HG02571 (cell line): ENCODE measurements at regions not wholly inside any gene's neighbourhood (a gene's known extent, or its start where the extent isn't known, plus 50 kb on each side); places are given as distances from the start of the nearest gene placed in this dataset.
"Not testable (repeated sequence)": the region's sequence is repeated elsewhere in the genome, so short reads cannot be mapped to it uniquely, and the experiment has no call there.

Source experiments
- ATAC-seq: cut with Tn5 transposase; IDR thresholded peaks from one replicate; pipeline ENCODE4 v1.9.1; 2021; ENCODE audit warnings: mild to moderate bottlenecking, moderate library complexity; ENCODE audit not compliant: unreplicated experiment

DNA sequence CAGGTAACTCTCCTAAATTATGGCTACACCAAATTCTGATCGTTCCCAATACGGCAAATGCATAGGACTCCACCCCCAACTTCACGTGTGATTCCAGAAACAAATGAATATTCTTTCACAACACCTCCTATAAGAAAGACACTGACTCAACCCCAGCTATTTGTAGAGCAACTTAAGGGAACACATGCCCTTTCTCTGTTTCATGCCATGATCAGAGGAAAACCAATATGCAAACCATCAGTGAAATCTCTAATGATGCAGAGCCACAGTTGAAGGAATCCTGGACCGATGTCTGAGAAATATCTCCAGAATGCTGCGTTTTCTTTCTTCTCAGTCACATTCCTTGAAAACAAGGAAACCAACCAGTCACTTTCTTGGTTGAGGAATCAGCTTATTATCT, 164.2 kb upstream of the PTBP2 start:
- ATAC-seq: no peak

DNA sequence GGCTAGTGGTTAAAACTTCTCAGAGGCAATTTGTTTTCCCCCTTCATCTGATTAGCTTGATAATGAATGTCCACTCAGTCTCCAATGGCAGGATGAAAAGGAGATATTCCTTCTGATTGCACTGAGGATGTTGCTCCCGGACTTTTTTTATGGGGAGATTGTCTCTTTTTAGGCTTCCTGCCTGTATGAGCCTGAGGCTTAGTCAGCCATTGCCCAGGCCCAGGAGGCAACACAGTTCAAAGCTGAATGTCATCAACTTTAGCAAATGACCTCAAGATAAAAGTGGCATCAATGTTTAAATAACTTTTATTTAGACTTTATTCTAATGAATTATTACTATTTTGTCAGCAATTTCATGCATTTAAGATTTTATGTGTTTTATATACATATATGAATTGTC, 162.9 kb upstream of the PTBP2 start:
- no peak for ATAC-seq

DNA sequence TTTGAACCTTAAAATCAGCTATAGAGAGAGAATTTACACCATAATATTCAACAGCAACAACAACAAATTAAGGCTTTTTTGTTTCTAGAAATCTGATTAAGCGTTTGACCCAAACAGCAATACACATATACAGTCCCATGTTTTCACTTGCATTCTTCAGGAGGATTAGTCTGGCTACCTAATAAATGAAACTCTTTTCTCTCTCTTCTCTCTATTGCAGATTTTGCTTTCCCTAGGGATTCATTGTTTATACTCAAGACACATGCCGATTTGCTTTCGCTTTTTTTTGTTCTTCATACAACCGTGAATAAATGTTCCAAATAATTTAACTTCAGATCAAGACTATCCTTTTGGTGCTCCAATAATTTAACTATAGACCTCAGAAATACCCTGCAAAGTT, 162.4 kb upstream of the PTBP2 start:
- ATAC-seq: no peak

DNA sequence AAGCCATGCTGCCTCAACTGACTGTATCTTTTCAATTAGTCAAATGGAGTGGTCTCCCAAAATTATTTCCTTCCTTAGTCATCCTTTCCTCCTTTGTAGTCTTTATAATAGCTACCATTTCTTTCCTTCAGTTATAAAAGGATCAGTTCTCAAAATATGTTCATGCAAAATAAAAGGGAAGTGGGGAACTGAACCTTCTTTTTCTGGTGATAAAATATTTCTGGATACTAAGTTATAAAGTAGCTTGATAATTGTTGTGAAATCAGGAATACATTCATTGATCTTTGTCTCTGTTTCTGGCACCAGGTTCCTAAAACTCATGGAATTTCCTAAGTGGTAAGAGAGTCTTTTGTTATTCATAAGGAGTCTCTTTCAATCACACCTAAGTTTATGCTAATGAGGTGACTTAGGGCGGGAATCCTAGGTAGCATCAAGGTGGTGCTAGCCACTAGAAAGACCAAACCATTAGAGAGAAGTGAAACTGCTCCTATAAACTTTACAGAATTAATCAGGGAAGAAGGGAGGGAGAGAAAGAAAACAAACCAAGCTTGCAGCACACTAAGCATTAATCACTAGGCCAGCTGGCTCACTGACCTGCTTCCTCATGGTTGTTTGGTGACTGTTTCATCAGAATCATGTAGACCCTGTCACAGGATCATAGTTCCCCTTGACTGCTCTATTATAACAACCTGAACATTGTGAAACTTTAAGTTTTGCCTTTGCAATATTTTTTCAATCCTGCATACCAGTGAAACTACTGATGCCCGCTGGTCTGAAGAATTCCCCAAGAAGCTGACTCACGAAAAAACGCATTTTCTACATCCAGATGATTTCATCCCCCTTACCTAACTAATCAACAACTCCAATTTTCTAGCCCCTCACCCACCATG, 161.6 kb upstream of the PTBP2 start:
- ATAC-seq: no peak

DNA sequence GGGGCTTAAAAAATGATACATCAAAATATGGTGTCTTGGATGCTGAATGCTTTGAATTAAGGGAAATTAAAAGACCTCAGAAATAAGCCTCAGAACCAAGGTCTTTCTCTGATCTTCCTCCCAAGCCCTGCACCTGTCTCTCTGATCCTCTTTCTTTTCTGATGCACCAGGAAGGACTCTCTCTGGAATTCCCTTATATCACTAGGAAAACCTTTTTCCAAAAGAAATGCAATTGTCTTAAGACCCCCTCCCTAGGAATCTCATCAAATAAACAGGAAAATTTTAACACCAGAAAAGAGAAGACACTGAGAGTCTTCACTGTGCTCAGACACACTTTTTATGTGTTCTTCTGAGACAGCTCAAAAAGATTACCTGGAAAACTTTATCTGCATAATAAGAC, 159.5 kb upstream of the PTBP2 start:
- no peak for ATAC-seq

DNA sequence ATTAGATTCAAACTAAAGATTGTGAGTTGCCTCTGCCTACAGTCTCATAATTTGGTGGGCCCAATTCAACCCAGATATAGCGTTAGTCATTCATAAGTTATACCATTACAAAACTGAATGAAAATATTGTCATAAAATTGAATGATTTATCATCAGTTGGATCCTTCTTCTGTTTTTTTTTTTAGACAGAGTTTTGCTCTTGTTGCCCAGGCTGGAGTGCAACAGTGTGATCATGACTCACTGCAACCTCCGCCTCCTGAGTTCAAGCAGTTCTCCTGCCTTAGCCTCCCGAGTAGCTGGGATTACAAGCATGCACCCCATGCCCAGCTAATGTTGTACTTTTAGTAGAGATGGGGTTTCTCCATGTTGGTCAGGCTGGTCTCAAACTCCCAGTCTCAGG, 157.2 kb upstream of the PTBP2 start:
- not testable (repeated sequence) for ATAC-seq

DNA sequence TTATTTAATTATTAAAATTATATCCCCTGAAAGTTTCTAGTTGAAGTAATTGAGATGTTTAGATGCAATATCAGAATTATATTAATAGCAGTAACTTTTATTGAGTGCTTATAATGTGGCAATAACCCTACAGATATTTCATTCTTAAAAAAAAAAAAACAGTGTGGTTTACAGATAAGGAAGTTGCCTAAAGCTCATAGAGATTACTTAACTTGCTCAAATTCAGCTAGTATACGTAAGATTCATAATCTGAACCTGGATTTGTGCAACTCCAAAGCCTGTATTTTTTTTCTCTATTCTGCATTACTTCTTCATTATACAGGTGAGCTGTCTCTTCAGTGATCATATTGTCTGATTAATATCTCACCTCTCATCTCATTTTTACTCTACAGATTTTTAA, 156.0 kb upstream of the PTBP2 start:
- ATAC-seq: no peak

DNA sequence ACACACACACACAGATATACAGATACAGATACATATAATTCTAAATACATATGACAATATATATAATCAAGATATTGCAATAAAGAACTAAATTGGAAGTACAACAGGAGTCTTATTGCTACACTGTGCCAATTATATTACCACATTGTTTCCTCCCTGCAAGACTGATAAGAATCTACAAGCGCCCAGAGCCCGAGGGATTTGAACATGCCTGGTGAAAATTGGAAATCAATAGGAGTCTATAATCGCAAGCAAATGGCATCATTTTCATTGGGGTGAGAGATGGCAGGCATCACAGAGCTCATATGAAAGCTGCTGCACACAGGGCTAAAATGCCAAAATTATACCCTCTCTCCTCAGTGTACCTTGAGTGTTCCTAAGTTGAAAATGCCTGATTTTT, 152.9 kb upstream of the PTBP2 start:
- no peak for ATAC-seq

DNA sequence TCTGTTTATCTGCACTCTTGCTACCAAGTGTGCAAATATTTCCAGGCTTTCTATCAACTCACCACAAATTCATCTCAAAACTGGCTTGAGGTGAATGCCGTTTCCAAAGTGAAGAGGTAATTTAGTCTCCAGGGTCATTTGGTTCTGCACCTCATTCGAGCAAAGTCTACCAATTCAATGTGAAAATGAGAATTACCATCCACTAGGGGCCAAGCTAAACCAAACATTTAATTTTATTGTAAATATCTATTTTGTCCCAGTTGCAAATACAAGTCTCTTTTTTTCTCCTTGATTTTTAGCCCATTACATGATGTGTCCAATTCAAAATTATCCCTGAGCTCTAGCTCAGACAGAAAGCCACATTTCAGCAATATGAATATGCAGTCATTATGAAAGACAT, 152.3 kb upstream of the PTBP2 start:
- no peak for ATAC-seq

DNA sequence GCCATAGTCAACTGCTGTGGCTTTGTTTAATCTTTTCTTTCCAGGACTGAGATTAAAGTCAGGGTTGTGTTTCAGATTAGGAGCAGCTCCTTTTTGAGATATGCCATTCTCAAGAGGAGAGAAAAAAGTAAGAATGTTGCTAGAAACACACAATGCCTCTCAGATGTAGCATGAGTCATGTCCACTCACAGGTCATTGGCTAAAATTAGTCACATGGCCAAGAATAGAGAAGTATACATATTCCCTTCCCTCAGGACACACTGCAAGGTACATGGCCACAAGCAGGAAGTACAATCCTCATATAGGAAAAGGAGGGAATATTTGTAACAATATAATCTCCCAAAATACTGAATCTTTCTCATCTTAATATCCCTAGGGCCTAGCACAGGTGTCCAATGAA, 141.9 kb upstream of the PTBP2 start:
- ATAC-seq: no peak

DNA sequence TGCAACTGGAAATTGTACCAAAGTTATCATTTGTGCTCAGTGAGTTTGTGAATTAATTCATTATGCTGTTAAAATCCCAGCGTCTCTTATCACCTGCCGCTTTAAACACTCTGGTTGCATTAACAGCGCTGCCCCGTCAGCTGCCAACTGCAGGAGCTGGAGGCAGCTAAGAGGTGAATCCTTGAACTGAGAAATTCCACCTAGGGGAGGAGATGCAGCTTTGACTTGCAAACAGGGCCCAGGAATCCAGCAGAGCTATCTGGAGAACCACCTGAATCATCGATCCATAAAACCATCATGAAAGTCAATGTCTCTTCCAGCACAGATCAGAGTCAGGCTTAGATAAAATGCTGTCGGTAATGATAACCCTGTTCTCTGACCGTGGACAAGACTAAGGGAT, 140.7 kb upstream of the PTBP2 start:
- ATAC-seq: no peak

DNA sequence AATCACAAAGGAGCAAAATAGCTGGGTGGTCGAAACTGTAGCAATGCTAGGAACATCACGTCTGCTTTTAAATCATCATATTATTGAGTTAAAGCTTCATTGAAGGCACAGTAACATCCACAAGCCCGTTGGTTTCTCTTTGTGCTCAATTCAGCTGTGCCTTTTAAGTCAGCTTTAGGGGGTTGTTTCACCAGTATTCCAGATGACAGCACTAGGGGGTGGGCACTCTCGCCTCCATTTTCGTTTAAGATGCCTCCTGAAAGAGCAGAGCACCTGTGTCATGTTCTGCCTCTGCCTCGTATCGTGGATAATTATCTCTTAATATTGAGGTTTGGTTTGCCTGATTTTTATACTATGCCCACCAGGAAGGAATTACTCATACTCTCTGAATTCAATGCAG, 139.8 kb upstream of the PTBP2 start:
- no peak for ATAC-seq

DNA sequence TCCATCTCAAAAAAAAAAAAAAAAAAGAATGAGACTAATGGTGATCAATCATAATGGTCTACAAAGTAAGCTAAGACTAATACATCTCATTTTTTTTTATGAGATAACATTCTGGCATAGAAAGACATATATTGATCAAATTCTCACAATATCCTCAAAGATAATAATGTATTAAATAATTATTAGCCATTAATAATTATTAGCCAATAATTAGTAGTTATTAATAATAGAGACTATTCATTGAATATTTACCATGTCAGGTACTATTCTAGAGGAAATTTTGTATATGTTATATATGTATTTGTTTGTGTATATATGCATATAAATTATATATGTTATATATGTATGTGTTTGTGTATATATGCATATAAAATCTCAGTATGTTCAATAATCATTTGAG, 137.7 kb upstream of the PTBP2 start:
- no peak for ATAC-seq

DNA sequence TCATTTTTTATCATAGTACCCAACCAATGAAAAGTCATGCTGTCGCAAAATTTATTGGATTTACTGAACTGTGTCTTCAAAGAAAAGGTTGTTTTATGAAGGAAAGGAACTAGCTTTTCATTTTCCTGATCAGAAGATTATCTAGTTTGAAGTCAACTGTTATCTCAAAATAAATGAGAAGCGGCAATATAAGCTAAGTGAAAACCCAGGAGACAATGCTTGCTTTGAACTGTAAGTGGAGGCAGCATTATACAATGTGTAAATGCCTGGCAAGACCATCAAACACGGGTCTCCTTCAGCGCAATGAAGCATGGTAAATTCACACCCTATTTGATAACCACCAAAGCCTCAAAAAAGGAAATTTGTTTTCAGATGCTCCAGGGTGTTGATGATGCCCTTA, 134.4 kb upstream of the PTBP2 start:
- no peak for ATAC-seq

DNA sequence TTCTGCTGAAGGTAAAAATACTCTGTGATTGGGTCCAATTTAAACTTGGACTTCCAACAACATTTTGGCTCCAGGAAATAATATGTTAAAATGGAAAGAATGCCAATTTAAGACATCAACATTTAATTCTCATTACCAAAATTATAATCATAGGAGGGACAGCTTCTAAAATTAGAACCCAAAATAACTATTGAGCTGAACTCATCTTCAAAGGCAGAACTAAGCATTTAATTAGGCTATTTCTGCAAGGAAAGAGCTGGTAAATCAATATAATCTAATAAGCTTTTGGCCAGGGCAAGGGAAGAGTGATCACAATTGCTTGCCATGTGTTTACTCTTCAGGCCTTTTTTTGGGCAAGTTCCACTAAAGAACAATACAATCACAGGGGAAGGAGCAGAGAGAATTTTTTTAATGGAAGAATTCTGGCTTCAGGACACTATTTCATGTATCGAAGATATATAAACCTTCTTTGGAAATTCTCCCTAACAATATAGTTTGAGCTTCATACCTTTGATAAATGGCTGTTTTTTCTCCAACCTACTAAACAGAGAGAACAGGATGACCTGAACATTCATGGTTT, 133.1 kb upstream of the PTBP2 start:
- ATAC-seq: no peak

DNA sequence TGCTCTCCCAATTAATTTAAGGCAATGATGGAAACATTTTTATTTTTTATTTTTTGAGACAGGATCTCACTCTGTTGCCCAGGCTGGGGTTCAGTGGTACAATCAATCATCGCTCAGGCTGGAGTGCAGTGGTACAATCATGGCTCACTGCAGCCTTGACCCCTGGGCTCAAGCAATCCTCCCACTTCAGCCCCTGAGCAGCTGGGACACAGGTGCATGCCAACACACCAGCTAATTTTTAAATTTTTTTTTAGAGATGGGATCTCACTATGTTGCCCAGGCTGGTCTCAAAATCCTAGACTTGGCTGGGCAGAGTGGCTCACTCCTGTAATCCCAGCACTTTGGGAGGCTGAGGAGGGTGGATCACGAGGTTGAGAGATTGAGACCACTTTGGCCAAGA, 126.1 kb upstream of the PTBP2 start:
- not testable (repeated sequence) for ATAC-seq

DNA sequence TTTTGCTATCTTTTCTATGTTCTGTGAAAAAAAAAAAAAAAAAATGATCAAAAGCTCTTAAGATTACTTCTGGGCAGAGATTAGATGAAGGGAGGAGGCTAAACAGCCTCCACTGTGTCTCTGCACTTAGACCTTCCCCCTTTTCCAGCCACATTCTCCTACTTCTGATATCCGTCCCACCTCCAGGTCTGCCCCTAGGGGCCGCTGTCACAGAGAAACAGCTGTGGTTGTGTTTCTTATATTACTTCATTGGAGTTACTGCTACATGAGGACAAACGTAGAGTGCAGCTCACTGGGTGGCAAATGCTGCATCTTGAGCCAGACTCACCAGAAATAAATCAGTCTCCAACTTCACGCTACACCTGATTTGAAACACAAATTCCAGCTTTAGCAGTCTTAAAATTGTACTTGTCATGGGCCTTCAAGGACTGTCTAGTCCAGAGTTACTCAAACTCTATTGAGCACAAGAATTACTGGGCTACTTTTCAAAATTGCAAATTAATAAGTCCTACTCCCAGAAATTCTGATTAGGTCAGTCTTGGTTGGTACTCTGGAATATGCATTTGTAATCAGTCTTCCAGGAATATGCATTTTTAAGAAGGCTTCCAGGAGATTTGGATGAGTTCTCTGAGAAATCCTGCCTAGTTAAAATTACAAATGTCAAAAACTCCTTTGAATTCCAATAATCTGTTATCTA, 125.2 kb upstream of the PTBP2 start:
- no peak for ATAC-seq

DNA sequence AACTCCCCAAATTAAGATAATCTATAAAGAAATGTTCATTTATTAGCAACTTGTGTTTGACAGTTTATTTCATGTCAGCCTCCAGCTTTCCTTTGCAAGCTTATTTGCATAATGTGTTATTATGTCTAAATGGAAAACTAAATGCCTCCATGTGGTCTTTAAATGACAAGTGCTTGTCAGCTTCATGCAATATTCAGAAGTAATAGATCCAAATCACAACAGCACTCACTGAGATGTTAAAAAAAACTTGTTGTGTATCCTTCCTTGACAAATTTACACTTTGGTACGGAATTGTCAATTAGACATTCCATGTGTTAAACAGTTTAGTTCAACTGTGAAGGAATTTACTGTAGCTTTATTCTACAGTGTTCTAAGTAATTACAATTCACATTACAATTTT, 124.4 kb upstream of the PTBP2 start:
- ATAC-seq: no peak

DNA sequence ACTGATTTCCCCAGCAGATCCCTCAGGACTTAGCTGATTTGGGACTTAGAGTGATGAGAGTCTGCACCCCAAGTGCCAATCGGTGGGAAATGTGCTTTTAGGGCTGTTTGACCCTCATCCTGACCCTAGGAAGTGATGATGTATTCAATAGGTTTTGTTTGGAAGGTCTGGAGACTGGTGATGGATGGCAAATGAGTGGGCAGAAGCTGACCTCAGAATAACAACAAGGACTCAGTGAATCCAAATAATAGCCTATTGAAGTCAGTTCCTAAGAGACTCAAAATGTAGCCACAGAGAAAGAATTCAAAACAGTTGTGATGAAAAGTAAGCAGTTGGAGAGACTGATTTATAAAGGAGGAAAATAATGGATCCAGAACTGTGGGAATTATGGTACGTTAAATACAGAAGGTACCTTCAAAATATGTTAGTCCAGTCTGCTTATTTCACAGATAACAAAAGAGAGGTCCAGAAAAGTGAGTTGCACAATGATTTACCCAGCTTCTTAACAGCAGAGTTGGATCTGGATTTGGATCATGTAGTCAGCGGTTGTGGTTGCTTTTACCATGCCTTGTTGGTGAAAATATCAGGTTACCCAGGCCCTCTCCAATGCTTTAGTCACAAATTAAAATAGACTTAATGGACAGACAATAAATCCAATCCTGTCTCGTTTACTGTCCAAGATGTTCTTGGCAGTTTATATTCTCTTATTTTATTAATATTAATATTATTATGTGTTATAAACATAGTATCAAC, 123.0 kb upstream of the PTBP2 start:
- ATAC-seq: no peak

DNA sequence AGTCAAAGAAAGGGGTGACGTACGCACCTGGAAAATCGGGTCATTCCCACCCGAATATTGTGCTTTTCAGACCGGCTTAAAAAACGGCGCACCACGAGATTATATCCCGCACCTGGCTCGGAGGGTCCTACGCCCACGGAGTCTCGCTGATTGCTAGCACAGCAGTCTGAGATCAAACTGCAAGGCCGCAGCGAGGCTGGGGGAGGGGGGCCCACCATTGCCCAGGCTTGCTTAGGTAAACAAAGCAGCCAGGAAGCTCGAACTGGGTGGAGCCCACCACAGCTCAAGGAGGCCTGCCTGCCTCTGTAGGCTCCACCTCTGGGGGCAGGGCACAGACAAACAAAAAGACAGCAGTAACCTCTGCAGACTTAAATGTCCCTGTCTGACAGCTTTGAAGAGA, 117.0 kb upstream of the PTBP2 start:
- ATAC-seq: not testable (repeated sequence)

DNA sequence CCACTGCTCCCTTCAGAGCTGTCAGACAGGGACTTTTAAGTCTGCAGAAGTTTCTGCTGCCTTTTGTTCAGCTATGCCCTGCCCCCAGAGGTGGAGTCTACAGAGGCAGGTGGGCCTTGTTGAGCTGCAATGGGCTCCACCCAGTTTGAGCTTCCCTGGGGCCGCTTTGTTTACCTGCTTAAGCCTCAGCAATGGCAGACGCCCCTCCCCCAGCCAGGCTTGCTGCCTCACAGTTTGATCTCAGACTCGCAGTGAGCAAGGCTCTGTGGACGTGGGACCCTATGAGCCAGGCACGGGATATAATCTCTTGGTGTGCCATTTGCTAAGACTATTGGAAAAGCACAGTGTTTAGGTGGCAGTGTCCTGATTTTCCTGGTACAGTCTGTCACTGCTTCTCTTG, 104.2 kb upstream of the PTBP2 start:
- not testable (repeated sequence) for ATAC-seq
